ENCODE measurements at regions not wholly inside any gene's neighbourhood (a gene's known extent, or its start where the extent isn't known, plus 50 kb on each side); places are given as distances from the start of the nearest gene placed in this dataset.

GRCh38 chr11:123268156-123268555 lies 73.1 kb upstream of the CLMP start (continued):
- TF ChIP-seq CSRNP3 (CRISPR knock-in tag; IDR thresholded peaks at IDR 0.05): no peak
- no peak for TF ChIP-seq TOX (CRISPR knock-in tag; IDR thresholded peaks at IDR 0.05; ENCODE audit: borderline replicate concordance)

GRCh38 chr11:123265951-123266350 lies 70.9 kb upstream of the CLMP start:
- no peak for ATAC-seq
- no peak for TF ChIP-seq ZNF70 (CRISPR knock-in tag; IDR thresholded peaks at IDR 0.05)
- no peak for TF ChIP-seq SNAI2 (CRISPR knock-in tag; IDR thresholded peaks at IDR 0.05)
- TF ChIP-seq GLIS3 (CRISPR knock-in tag; IDR thresholded peaks at IDR 0.05): no peak
- TF ChIP-seq ISL1 (CRISPR knock-in tag; IDR thresholded peaks at IDR 0.05): no peak
- no peak for TF ChIP-seq ZNF8 (CRISPR knock-in tag; IDR thresholded peaks at IDR 0.05)
- TF ChIP-seq OSR1 (CRISPR knock-in tag; IDR thresholded peaks at IDR 0.05): no peak
- TF ChIP-seq CSRNP3 (CRISPR knock-in tag; IDR thresholded peaks at IDR 0.05): no peak
- TF ChIP-seq ZFP3 (CRISPR knock-in tag; IDR thresholded peaks at IDR 0.05): no peak
- TF ChIP-seq ZFP30 (CRISPR knock-in tag; IDR thresholded peaks at IDR 0.05): no peak
- TF ChIP-seq ARNTL (CRISPR knock-in tag; IDR thresholded peaks at IDR 0.05; ENCODE audit: borderline replicate concordance, low read depth): no peak
- no peak for TF ChIP-seq PPARA (CRISPR knock-in tag; IDR thresholded peaks at IDR 0.05; ENCODE audit: borderline replicate concordance)

GRCh38 chr11:123264431-123264780 lies 69.4 kb upstream of the CLMP start:
- TF ChIP-seq SNAI2 (CRISPR knock-in tag; IDR thresholded peaks at IDR 0.05) (no peak), CSRNP3 (CRISPR knock-in tag; IDR thresholded peaks at IDR 0.05) (no peak), CREB5 (CRISPR knock-in tag; IDR thresholded peaks at IDR 0.05; ENCODE audit: low read depth) (no peak), TSHZ2 (CRISPR knock-in tag; IDR thresholded peaks at IDR 0.05) (no peak), ZC3H10 (CRISPR knock-in tag; IDR thresholded peaks at IDR 0.05) (no peak), ARNTL (CRISPR knock-in tag; IDR thresholded peaks at IDR 0.05; ENCODE audit: borderline replicate concordance, low read depth) (no peak), OSR1 (CRISPR knock-in tag; IDR thresholded peaks at IDR 0.05) (no peak), PPARA (CRISPR knock-in tag; IDR thresholded peaks at IDR 0.05; ENCODE audit: borderline replicate concordance) (no peak), ZNF70 (CRISPR knock-in tag; IDR thresholded peaks at IDR 0.05) (no peak), ESRRG (CRISPR knock-in tag; IDR thresholded peaks at IDR 0.05) (no peak), ZFP30 (CRISPR knock-in tag; IDR thresholded peaks at IDR 0.05) (no peak), BACH2 (CRISPR knock-in tag; IDR thresholded peaks at IDR 0.05; ENCODE audit: borderline replicate concordance) (no peak), TCF4 (CRISPR knock-in tag; IDR thresholded peaks at IDR 0.05; ENCODE audit: borderline replicate concordance) (no peak), ZNF8 (CRISPR knock-in tag; IDR thresholded peaks at IDR 0.05) (no peak), ZFP3 (CRISPR knock-in tag; IDR thresholded peaks at IDR 0.05) (no peak), ISL1 (CRISPR knock-in tag; IDR thresholded peaks at IDR 0.05) (no peak)
- ATAC-seq: no peak

GRCh38 chr11:123261345-123262106 lies 66.5 kb upstream of the CLMP start:
- ATAC-seq: peak; percentile 98
- peak; percentile 68; the same call in 1 of the 2 replicates for TF ChIP-seq ZNF70 (CRISPR knock-in tag; IDR thresholded peaks at IDR 0.05)
- TF ChIP-seq CSRNP3 (CRISPR knock-in tag; IDR thresholded peaks at IDR 0.05): no peak
